Body of pancreas (tissue), 4 donors: ENCODE measurements at regions not wholly inside any gene's neighbourhood (a gene's known extent, or its start where the extent isn't known, plus 50 kb on each side); places are given as distances from the start of the nearest gene placed in this dataset.
"Not testable (repeated sequence)": the region's sequence is repeated elsewhere in the genome, so short reads cannot be mapped to it uniquely, and the experiment has no call there.

ENCODE experiments used
- CTCF ChIP-seq, 7 experiments: fragments of 450-650 bp in 4 of 7; fragments of 200-600 bp in 3 of 7; sonication (generic) in 3 of 7; IDR thresholded peaks; one replicate each; pipeline ENCODE4 v1.5.1; 2016 to 2019; ENCODE audit warnings: antibody characterized with exemption in 7 of 7
- POLR2A ChIP-seq, 3 donors: fragments of 450-650 bp; IDR thresholded peaks; one replicate each; pipeline ENCODE4 v1.6.1; 2016; ENCODE audit warnings: antibody characterized with exemption in 3 of 3, mild to moderate bottlenecking in 2 of 3

GRCh38 chr1:181248361-181248760 is 159.9 kb downstream of the IER5 start:
- not testable (repeated sequence) for TF ChIP-seq CTCF, POLR2A (IDR thresholded peaks at IDR 0.05)
